ENCODE measurements at regions not wholly inside any gene's neighbourhood (a gene's known extent, or its start where the extent isn't known, plus 50 kb on each side); places are given as distances from the start of the nearest gene placed in this dataset.
"Not testable (repeated sequence)": the region's sequence is repeated elsewhere in the genome, so short reads cannot be mapped to it uniquely, and the experiment has no call there.

DNA sequence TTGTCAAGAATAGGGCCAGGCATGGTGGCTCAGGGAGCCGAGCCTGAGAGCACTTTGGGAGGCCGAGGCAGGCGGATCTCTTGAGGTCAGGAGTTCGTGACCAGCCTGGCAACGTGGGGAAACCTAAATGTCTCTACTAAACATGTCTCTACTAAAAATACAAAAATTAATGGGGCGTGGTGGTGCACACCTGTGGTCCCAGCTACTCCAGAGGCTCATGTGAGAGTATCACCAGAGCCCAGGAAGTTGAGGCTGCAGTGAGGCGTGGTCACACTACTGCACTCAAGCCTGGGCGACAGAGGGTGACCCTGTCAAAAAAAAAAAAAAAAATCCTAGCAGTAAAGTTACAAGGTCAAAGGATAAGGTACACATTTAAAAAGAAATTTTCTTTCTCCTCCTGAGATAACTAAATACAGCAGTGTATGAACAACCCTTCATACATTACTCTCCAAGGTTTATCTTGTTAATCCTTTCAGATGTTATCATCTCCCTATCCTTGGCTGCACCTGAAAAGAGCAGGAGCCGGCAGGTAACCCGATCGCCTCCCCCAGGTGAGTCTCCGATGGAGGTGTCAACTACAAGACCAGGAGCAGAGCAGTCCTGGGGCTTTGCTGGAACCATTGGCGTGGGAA is 122.3 kb downstream of the GOSR1 start:
- no peak for DNase-seq (ENCODE audit: low read depth)
- peak overlapping the region; percentile 89 for H3K4me3 ChIP-seq (ENCODE audit: low read length)
- TF ChIP-seq, protein P1, sequence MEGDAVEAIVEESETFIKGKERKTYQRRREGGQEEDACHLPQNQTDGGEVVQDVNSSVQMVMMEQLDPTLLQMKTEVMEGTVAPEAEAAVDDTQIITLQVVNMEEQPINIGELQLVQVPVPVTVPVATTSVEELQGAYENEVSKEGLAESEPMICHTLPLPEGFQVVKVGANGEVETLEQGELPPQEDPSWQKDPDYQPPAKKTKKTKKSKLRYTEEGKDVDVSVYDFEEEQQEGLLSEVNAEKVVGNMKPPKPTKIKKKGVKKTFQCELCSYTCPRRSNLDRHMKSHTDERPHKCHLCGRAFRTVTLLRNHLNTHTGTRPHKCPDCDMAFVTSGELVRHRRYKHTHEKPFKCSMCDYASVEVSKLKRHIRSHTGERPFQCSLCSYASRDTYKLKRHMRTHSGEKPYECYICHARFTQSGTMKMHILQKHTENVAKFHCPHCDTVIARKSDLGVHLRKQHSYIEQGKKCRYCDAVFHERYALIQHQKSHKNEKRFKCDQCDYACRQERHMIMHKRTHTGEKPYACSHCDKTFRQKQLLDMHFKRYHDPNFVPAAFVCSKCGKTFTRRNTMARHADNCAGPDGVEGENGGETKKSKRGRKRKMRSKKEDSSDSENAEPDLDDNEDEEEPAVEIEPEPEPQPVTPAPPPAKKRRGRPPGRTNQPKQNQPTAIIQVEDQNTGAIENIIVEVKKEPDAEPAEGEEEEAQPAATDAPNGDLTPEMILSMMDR (conservative IDR thresholded peaks at IDR 0.05; ENCODE audit: low read depth, low read length): no peak

GRCh38 chr17:30597776-30598288 is 120.6 kb downstream of the GOSR1 start:
- TF ChIP-seq, protein P1 (conservative IDR thresholded peaks at IDR 0.05; ENCODE audit: low read depth, low read length): no peak
- DNase-seq (ENCODE audit: low read depth): no peak

DNA sequence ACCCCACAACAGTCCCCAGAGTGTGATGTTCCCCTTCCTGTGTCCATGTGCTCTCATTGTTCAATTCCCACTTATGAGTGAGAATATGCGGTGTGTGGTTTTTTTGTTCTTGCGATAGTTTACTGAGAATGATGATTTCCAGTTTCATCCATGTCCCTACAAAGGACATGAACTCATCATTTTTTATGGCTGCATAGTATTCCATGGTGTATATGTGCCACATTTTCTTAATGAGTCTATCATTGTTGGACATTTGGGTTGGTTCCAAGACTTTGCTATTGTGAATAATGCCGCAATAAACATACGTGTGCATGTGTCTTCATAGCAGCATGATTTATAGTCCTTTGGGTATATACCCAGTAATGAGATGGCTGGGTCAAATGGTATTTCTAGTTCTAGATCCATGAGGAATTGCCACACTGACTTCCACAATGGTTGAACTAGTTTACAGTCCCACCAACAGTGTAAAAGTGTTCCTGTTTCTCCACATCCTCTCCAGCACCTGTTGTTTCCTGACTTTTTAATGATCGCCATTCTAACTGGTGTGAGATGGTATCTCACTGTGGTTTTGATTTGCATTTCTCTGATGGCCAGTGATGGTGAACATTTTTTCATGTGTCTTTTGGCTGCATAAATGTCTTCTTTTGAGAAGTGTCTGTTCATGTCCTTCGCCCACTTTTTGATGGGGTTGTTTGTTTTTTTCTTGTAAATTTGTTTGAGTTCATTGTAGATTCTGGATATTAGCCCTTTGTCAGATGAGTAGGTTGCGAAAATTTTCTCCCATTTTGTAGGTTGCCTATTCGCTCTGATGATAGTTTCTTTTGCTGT is 120.0 kb downstream of the GOSR1 start:
- DNase-seq (ENCODE audit: low read depth); H3K4me3 ChIP-seq (ENCODE audit: low read length): not testable (repeated sequence)

More at GRCh38 chr17:30597776-30598288, 120.6 kb downstream of the GOSR1 start:
- no peak overlapping the region for H3K4me3 ChIP-seq (ENCODE audit: low read length)

DNA sequence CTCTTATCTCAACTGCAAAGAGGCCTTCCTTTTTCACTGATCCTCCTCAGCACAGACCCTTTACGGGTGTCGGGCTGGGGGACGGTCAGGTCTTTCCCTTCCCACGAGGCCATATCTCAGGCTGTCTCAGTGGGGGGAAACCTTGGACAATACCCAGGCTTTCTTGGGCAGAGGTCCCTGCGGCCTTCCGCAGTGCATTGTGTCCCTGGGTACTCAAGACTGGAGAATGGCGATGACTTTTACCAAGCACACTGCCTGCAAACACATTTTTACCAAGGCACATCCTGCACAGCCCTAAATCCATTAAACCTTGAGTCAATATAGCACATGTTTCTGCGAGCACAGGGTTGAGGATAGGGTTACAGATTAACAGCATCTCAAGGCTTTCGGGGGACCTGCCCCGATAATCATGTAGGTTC is 117.8 kb downstream of the GOSR1 start:
- DNase-seq (ENCODE audit: low read depth); H3K4me3 ChIP-seq (ENCODE audit: low read length): not testable (repeated sequence)

DNA sequence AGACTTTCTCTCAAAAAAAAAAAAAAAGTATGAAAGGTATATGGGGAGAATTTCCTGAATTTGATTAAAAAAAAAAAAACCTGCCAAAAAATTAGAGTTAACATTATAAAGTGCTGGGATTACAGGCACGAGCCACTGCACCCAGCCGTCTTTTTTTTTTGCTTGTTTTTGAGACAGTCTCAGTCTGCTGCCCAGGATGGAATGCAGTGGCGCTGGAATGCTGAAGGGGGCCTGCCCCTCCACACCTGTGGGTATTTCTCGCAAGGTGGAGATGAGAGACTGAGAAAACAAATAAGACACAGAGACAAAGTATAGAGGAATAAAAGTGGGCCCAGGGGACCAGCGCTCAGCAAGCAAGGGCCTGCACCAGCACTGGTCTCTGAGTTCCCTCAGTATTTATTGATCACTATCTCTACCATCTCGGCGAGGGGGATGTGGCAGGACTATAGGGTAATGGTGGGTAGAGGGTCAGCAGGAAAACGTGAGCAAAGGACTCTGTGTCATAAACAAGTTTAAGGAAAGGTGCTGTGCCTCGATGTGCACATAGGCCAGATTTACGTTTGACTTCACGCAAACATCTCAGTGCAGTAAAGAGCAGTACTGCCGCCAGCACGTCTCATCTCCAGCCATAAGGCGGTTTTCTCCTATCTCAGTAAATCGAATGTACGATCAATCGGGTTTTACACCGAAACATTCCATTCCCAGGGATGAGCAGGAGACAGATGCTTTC is 117.2 kb downstream of the GOSR1 start:
- TF ChIP-seq, protein P1 (conservative IDR thresholded peaks at IDR 0.05; ENCODE audit: low read depth, low read length): no peak
- H3K4me3 ChIP-seq (ENCODE audit: low read length): no peak overlapping the region
- DNase-seq (ENCODE audit: low read depth): no peak

DNA sequence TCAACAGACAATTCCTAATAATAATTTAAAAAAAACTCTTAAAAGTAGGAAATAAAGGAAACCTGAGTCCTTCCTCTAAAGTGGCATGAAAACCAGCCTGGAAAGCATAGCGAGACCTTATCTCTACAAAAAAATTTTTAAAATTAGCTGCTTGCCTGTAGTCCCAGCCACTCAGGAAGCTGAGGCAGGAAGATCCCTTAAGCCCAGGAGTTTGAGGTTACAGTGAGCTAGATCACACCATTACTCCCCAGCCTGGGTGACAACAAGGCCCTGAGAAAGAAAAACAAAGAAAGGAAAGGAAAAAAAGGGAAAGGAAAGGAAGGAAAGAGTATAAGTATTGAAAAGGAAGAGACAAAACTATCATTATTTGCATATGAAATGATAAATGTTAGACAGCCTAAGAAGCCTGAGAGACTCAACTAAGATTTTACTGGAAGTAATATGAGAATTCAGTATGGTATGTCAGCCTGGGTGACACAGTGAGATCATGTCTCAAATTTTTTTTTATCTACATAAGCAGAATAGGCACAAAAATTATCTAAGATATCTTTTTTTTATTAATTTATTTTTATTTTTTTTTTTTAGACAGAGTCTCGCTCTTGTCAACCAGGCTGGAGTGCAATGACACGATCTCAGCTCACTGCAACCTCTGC is 113.0 kb downstream of the GOSR1 start:
- DNase-seq (ENCODE audit: low read depth): no peak
- no peak overlapping the region for H3K4me3 ChIP-seq (ENCODE audit: low read length)

DNA sequence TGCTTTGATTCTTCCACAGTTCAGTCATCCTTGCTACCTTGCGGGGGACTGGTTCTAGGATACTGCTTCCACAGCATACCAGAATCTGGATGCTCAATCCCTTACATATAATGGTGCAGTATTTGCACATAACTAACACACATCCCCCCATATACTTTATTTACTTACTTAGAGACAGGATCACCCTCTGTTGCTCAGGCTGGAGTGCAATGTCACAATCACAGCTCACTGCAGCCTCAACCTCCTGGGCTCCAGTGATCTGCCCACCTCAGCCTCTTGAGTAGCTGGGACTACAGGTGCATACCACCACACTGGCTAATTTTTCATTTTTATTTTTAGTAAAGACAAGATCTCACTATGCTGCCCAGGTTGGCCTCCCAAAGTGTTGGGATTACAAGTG is 112.2 kb downstream of the GOSR1 start:
- no peak for DNase-seq (ENCODE audit: low read depth)
- no peak overlapping the region for H3K4me3 ChIP-seq (ENCODE audit: low read length)
- TF ChIP-seq, protein P1 (conservative IDR thresholded peaks at IDR 0.05; ENCODE audit: low read depth, low read length): no peak

More for the DNA sequence above, 113.0 kb downstream of the GOSR1 start:
- TF ChIP-seq, protein P1 (conservative IDR thresholded peaks at IDR 0.05; ENCODE audit: low read depth, low read length): no peak
